Prostate gland (tissue), 2 donors: ENCODE measurements at regions not wholly inside any gene's neighbourhood (a gene's known extent, or its start where the extent isn't known, plus 50 kb on each side); places are given as distances from the start of the nearest gene placed in this dataset.

Experiments
- POLR2AphosphoS5 ChIP-seq: sonication (generic); formaldehyde crosslinking; IDR thresholded peaks from one replicate; pipeline ENCODE4 v1.6.1; 2017; ENCODE audit warnings: antibody characterized with exemption
- TF ChIP-seq, protein P1 (sequence below), 4 experiments: fragments of 200-600 bp in 2 of 4; fragments of 450-650 bp in 2 of 4; sonication (generic) in 2 of 4; IDR thresholded peaks; 1 replicate in 3 of 4; 2 replicates in 1 of 4; pipeline ENCODE4 v1.5.1; 2016 to 2019; ENCODE audit warnings: antibody characterized with exemption in 4 of 4, mild to moderate bottlenecking in 2 of 4, moderate library complexity in 2 of 4

- no peak for TF ChIP-seq POLR2AphosphoS5
- TF ChIP-seq, protein P1, sequence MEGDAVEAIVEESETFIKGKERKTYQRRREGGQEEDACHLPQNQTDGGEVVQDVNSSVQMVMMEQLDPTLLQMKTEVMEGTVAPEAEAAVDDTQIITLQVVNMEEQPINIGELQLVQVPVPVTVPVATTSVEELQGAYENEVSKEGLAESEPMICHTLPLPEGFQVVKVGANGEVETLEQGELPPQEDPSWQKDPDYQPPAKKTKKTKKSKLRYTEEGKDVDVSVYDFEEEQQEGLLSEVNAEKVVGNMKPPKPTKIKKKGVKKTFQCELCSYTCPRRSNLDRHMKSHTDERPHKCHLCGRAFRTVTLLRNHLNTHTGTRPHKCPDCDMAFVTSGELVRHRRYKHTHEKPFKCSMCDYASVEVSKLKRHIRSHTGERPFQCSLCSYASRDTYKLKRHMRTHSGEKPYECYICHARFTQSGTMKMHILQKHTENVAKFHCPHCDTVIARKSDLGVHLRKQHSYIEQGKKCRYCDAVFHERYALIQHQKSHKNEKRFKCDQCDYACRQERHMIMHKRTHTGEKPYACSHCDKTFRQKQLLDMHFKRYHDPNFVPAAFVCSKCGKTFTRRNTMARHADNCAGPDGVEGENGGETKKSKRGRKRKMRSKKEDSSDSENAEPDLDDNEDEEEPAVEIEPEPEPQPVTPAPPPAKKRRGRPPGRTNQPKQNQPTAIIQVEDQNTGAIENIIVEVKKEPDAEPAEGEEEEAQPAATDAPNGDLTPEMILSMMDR (IDR thresholded peaks at IDR 0.05): no peak
These were observed 109.7 kb downstream of the FOXI3 start for GRCh38 chr2:88342749-88343148.
